Parathyroid adenoma (tissue), 2 donors: ENCODE measurements at regions not wholly inside any gene's neighbourhood (a gene's known extent, or its start where the extent isn't known, plus 50 kb on each side); places are given as distances from the start of the nearest gene placed in this dataset.

Experiments
- H2AFZ ChIP-seq: fragments of 300-600 bp; sonication (generic); one replicate; pipeline ENCODE4 v1.7.0; 2017; ENCODE audit warnings: antibody characterized with exemption, mild to moderate bottlenecking
- H3K27ac ChIP-seq: fragments of 300-600 bp; sonication (generic); one replicate; pipeline ENCODE4 v1.7.0; 2017
- H3K27me3 ChIP-seq: fragments of 300-600 bp; sonication (generic); one replicate; pipeline ENCODE4 v1.7.0; 2017; ENCODE audit warnings: low read length; ENCODE audit not compliant: control insufficient read depth, insufficient read depth
- H3K36me3 ChIP-seq: fragments of 300-600 bp; sonication (generic); one replicate; pipeline ENCODE4 v1.7.0; 2017; ENCODE audit warnings: low read length; ENCODE audit not compliant: control insufficient read depth, insufficient read depth
- H3K4me1 ChIP-seq: fragments of 300-600 bp; sonication (generic); one replicate; pipeline ENCODE4 v1.7.0; 2017; ENCODE audit warnings: control low read depth
- H3K4me2 ChIP-seq: fragments of 300-600 bp; sonication (generic); one replicate; pipeline ENCODE4 v1.7.0; 2017; ENCODE audit warnings: low read length
- H3K4me3 ChIP-seq: fragments of 300-600 bp; sonication (generic); one replicate; pipeline ENCODE4 v1.7.0; 2017; ENCODE audit warnings: low read depth, low read length
- H3K79me2 ChIP-seq: fragments of 300-600 bp; sonication (generic); one replicate; pipeline ENCODE4 v1.7.0; 2017; ENCODE audit warnings: control low read depth
- H3K9ac ChIP-seq: fragments of 300-600 bp; sonication (generic); one replicate; pipeline ENCODE4 v1.7.0; 2017; ENCODE audit warnings: mild to moderate bottlenecking
- H3K9me3 ChIP-seq: fragments of 300-600 bp; sonication (generic); one replicate; pipeline ENCODE4 v1.7.0; 2017; ENCODE audit warnings: low read length; ENCODE audit not compliant: control insufficient read depth
- CTCF ChIP-seq: fragments of 300-600 bp; sonication (generic); IDR thresholded peaks from one replicate; pipeline ENCODE4 v1.7.0; 2017; ENCODE audit warnings: antibody characterized with exemption, mild to moderate bottlenecking
- donor health status: primary hyperparathyroidism.

DNA sequence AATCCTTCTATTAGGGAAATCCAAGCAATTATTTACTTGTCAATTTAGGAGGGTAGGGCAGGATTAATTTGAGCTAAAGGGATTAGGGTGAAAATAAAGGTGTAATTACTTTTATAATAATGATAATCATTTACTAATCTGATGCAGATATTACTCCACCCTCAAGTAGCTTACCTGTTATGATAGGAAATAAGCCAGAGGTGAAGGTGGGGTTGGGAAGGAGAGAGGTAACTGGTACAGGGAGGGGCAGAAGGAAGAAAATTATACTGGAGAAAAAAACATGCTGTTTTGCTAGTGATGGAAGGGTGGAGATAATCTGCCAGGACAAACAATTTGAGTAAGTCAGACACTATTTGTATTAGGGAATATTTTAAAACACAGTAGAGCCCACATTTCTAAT lies 157.7 kb downstream of the BARX2 start:
- no peaks in the 10 kb centered on the region for H3K79me2 ChIP-seq
- H3K4me1 ChIP-seq = no peaks in the 10 kb centered on the region
- no peak overlapping the region for H2AFZ ChIP-seq
- H3K27me3 ChIP-seq = no peaks in the 10 kb centered on the region
- TF ChIP-seq CTCF = no peak
- no peaks in the 10 kb centered on the region for H3K9me3 ChIP-seq
- no peak overlapping the region for H3K27ac ChIP-seq
- no peaks in the 10 kb centered on the region for H3K36me3 ChIP-seq
- H3K4me2 ChIP-seq = no peak overlapping the region
- H3K4me3 ChIP-seq = no peak overlapping the region
- H3K9ac ChIP-seq = no peak overlapping the region

- Histone ChIP-seq H3K9me3 (no peaks in the 10 kb centered on the region), H3K4me2 (no peak overlapping the region), H3K36me3 (no peaks in the 10 kb centered on the region), H3K4me3 (no peak overlapping the region), H3K27me3 (no peaks in the 10 kb centered on the region), H2AFZ (no peak overlapping the region), H3K9ac (no peak overlapping the region), H3K27ac (no peak overlapping the region), H3K79me2 (no peaks in the 10 kb centered on the region), H3K4me1 (no peaks in the 10 kb centered on the region)
- TF ChIP-seq CTCF = no peak
These were observed 160.7 kb downstream of the BARX2 start for GRCh38 chr11:129536338-129536737.

GRCh38 chr11:129538323-129538722 lies 162.7 kb downstream of the BARX2 start:
- H3K4me3 ChIP-seq = no peak overlapping the region
- no peaks in the 10 kb centered on the region for H3K27me3 ChIP-seq
- H3K27ac ChIP-seq = no peak overlapping the region
- no peak overlapping the region for H2AFZ ChIP-seq
- H3K9ac ChIP-seq = no peak overlapping the region
- no peak for TF ChIP-seq CTCF
- no peaks in the 10 kb centered on the region for H3K36me3 ChIP-seq
- H3K9me3 ChIP-seq = no peaks in the 10 kb centered on the region
- H3K79me2 ChIP-seq = no peaks in the 10 kb centered on the region
- no peak overlapping the region for H3K4me2 ChIP-seq
- H3K4me1 ChIP-seq = no peaks in the 10 kb centered on the region

GRCh38 chr11:129543515-129544290 lies 168.1 kb downstream of the BARX2 start:
- Histone ChIP-seq H3K9ac (no peak overlapping the region), H3K27ac (no peak overlapping the region), H3K4me1 (no peaks in the 10 kb centered on the region), H2AFZ (no peak overlapping the region), H3K79me2 (no peaks in the 10 kb centered on the region), H3K4me2 (no peak overlapping the region), H3K36me3 (no peaks in the 10 kb centered on the region), H3K9me3 (no peaks in the 10 kb centered on the region), H3K4me3 (no peak overlapping the region), H3K27me3 (no peaks in the 10 kb centered on the region)
- no peak for TF ChIP-seq CTCF

DNA sequence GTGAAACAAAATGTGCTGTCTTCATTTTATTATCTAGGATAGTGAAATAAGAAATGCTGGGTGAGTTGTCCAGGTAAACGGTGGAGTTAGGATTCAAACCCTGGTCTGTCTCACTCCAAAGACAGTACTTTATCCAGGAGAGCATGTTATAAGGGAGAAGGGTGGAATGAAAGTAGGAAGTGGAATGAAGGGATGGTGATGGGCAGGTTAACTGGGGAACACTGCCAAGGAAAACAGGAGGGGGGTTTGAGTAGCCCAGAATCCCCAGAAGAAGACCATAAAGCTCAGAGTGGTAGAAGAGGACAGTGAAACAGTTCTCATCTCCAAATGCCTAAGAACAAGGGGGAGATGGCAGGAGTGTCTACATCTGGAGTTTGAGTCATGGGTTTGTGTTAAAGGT lies 169.0 kb downstream of the BARX2 start:
- Histone ChIP-seq H2AFZ (no peak overlapping the region), H3K9me3 (no peaks in the 10 kb centered on the region), H3K36me3 (no peaks in the 10 kb centered on the region), H3K4me3 (no peak overlapping the region), H3K79me2 (no peaks in the 10 kb centered on the region), H3K27ac (no peak overlapping the region), H3K4me2 (no peak overlapping the region), H3K4me1 (no peaks in the 10 kb centered on the region), H3K27me3 (no peaks in the 10 kb centered on the region), H3K9ac (no peak overlapping the region)
- no peak for TF ChIP-seq CTCF
